Upper lobe of left lung (tissue), 6 donors: ENCODE measurements at regions not wholly inside any gene's neighbourhood (a gene's known extent, or its start where the extent isn't known, plus 50 kb on each side); places are given as distances from the start of the nearest gene placed in this dataset.

Experiments
- ATAC-seq, 2 donors: fragments of 200-7000 bp; cut with Tn5 transposase; one replicate each; pipeline ENCODE4 v1.9.1; 2022; ENCODE audit warnings: mild to moderate bottlenecking in 2 of 2, moderate library complexity in 2 of 2; ENCODE audit not compliant: low FRiP score in 2 of 2
- DNase-seq, 2 donors: peaks; one replicate each; pipeline ENCODE4 v3.0.0-alpha.2; 2019 to 2020
- H3K27ac ChIP-seq, 4 donors: fragments of 200-600 bp; sonication (generic); one replicate each; pipeline ENCODE4 v1.5.1; 2016 to 2019
- H3K27me3 ChIP-seq, 4 donors: fragments of 200-600 bp; sonication (generic); one replicate each; pipeline ENCODE4 v1.5.1; 2017 to 2019
- H3K36me3 ChIP-seq, 4 donors: fragments of 200-600 bp; sonication (generic); one replicate each; pipeline ENCODE4 v1.5.1; 2016 to 2019
- H3K4me1 ChIP-seq, 4 donors: fragments of 200-600 bp; sonication (generic); one replicate each; pipeline ENCODE4 v1.5.1; 2018 to 2019
- H3K4me3 ChIP-seq, 4 donors: fragments of 200-600 bp; sonication (generic); one replicate each; pipeline ENCODE4 v1.5.1; 2017 to 2019; ENCODE audit warnings: mild to moderate bottlenecking in 2 of 4, moderate library complexity in 1 of 4
- H3K9me3 ChIP-seq, 4 donors: fragments of 200-600 bp; sonication (generic); one replicate each; pipeline ENCODE4 v1.5.1; 2018 to 2019
- CTCF ChIP-seq, 6 experiments: fragments of 450-650 bp in 4 of 6; fragments of 200-600 bp in 2 of 6; sonication (generic) in 2 of 6; IDR thresholded peaks; one replicate each; pipeline ENCODE4 v1.5.1; 2016 to 2019; ENCODE audit warnings: antibody characterized with exemption in 6 of 6
- EP300 ChIP-seq, 4 donors: sonication (generic); formaldehyde crosslinking; IDR thresholded peaks; one replicate each; pipeline ENCODE4 v1.5.1; 2017; ENCODE audit warnings: antibody characterized with exemption in 4 of 4, control low read depth in 2 of 4
- POLR2A ChIP-seq, 4 donors: fragments of 450-650 bp; IDR thresholded peaks; one replicate each; pipeline ENCODE4 v1.5.1; 2016 to 2017; ENCODE audit warnings: antibody characterized with exemption in 4 of 4, mild to moderate bottlenecking in 2 of 4
- POLR2AphosphoS5 ChIP-seq, 2 donors: sonication (generic); formaldehyde crosslinking; IDR thresholded peaks; one replicate each; pipeline ENCODE4 v1.5.1; 2017; ENCODE audit warnings: antibody characterized with exemption in 2 of 2
- WGBS, 2 donors: methylation state at CpG; one replicate each; pipeline ENCODE4 v1.1.5; 2017 to 2018; 5-methylcytosine and 5-hydroxymethylcytosine counted together
- donor health status: DM: no; HTN: no; CAD: no; lungs with moderate emphysema.
- donor health status: DM: no; HTN: yes; CAD: no; lungs with severe emphysema.

GRCh38 chr22:49419661-49420060 lies 408.0 kb downstream of the BRD1 start:
- ATAC-seq: no peak
- no peaks in the 10 kb centered on the region for H3K36me3 ChIP-seq
- TF ChIP-seq POLR2AphosphoS5 (IDR thresholded peaks at IDR 0.05) (no peak), POLR2A (IDR thresholded peaks at IDR 0.05) (no peak), EP300 (IDR thresholded peaks at IDR 0.05) (no peak), CTCF (IDR thresholded peaks at IDR 0.05) (no peak)

GRCh38 chr22:49418943-49419342 lies 408.7 kb downstream of the BRD1 start:
- TF ChIP-seq POLR2A (IDR thresholded peaks at IDR 0.05): no peak
- no peaks in the 10 kb centered on the region for H3K4me1 ChIP-seq
- H3K36me3 ChIP-seq: no peaks in the 10 kb centered on the region
- H3K27me3 ChIP-seq: no peaks in the 10 kb centered on the region
- peaks cover 0 to 4% (median 0%) of the 10 kb centered on the region in 4 donors for H3K9me3 ChIP-seq
- H3K27ac ChIP-seq: no peak overlapping the region
- DNase-seq: no peak
- no peak overlapping the region for H3K4me3 ChIP-seq
- 87 to 90% methylated on average over 12 of the region's 12 CpGs for WGBS, 2 donors
- ATAC-seq: no peak

More at GRCh38 chr22:49419661-49420060, 408.0 kb downstream of the BRD1 start:
- Histone ChIP-seq H3K27me3 (no peaks in the 10 kb centered on the region), H3K9me3 (peaks cover 0 to 4% (median 0%) of the 10 kb centered on the region in 4 donors), H3K27ac (no peak overlapping the region), H3K4me1 (no peaks in the 10 kb centered on the region), H3K4me3 (no peak overlapping the region)
- DNase-seq: no peak
- 95% methylated on average over 6 of the region's 6 CpGs for WGBS, 2 donors

- Histone ChIP-seq H3K36me3 (no peaks in the 10 kb centered on the region), H3K4me1 (no peaks in the 10 kb centered on the region), H3K9me3 (peaks cover 0 to 4% (median 0%) of the 10 kb centered on the region in 4 donors), H3K27me3 (no peaks in the 10 kb centered on the region), H3K4me3 (no peak overlapping the region), H3K27ac (no peak overlapping the region)
- WGBS, 2 donors: 85 to 92% methylated on average over 38 to 39 of the region's 39 CpGs
- TF ChIP-seq POLR2AphosphoS5 (IDR thresholded peaks at IDR 0.05) (no peak), CTCF (IDR thresholded peaks at IDR 0.05) (no peak), POLR2A (IDR thresholded peaks at IDR 0.05) (no peak), EP300 (IDR thresholded peaks at IDR 0.05) (no peak)
- ATAC-seq (no peak), DNase-seq (peak in 1 of 2 donors; percentile 71)
These were observed 409.3 kb downstream of the BRD1 start for GRCh38 chr22:49418341-49418894.

GRCh38 chr22:49417833-49418232 lies 409.8 kb downstream of the BRD1 start:
- Histone ChIP-seq H3K36me3 (no peaks in the 10 kb centered on the region), H3K27me3 (no peaks in the 10 kb centered on the region), H3K4me3 (no peak overlapping the region), H3K4me1 (no peaks in the 10 kb centered on the region), H3K9me3 (peaks cover 0 to 4% (median 0%) of the 10 kb centered on the region in 4 donors), H3K27ac (no peak overlapping the region)
- ATAC-seq (no peak), DNase-seq (no peak)
- no peak for TF ChIP-seq POLR2AphosphoS5 (IDR thresholded peaks at IDR 0.05)
- TF ChIP-seq POLR2A (IDR thresholded peaks at IDR 0.05): no peak
- TF ChIP-seq EP300 (IDR thresholded peaks at IDR 0.05): no peak
- TF ChIP-seq CTCF (IDR thresholded peaks at IDR 0.05): no peak
- WGBS, 2 donors: 88 to 89% methylated on average over 13 of the region's 13 CpGs

GRCh38 chr22:49417326-49417725 lies 410.3 kb downstream of the BRD1 start:
- H3K27me3 ChIP-seq: no peaks in the 10 kb centered on the region
- ATAC-seq: no peak

More at GRCh38 chr22:49417326-49417725, 410.3 kb downstream of the BRD1 start:
- H3K4me1 ChIP-seq: no peaks in the 10 kb centered on the region
- H3K36me3 ChIP-seq: no peaks in the 10 kb centered on the region
- 92% methylated on average over 6 to 7 of the region's 7 CpGs for WGBS, 2 donors
- no peak for TF ChIP-seq POLR2A (IDR thresholded peaks at IDR 0.05)
- no peak for TF ChIP-seq EP300 (IDR thresholded peaks at IDR 0.05)
- TF ChIP-seq CTCF (IDR thresholded peaks at IDR 0.05): no peak
- no peak for TF ChIP-seq POLR2AphosphoS5 (IDR thresholded peaks at IDR 0.05)
- H3K4me3 ChIP-seq: no peak overlapping the region
- peaks cover 0 to 4% (median 0%) of the 10 kb centered on the region in 4 donors for H3K9me3 ChIP-seq
- DNase-seq: no peak
- no peak overlapping the region for H3K27ac ChIP-seq
